ENCODE measurements at regions not wholly inside any gene's neighbourhood (a gene's known extent, or its start where the extent isn't known, plus 50 kb on each side); places are given as distances from the start of the nearest gene placed in this dataset.

GRCh38 chr13:63010072-63010658 lies 1594.5 kb upstream of the PCDH20 start:
- DNase-seq (ENCODE audit: low read depth in 2 of 2), result no peak

- no peak for DNase-seq (ENCODE audit: low read depth in 2 of 2)
Observed at GRCh38 chr13:63005625-63006024, 1590.0 kb upstream of the PCDH20 start.

GRCh38 chr13:62997696-62998095 lies 1582.0 kb upstream of the PCDH20 start:
- DNase-seq (ENCODE audit: low read depth in 2 of 2), result no peak

GRCh38 chr13:62997038-62997599 lies 1581.5 kb upstream of the PCDH20 start:
- DNase-seq (ENCODE audit: low read depth in 2 of 2), result no peak

- no peak for DNase-seq (ENCODE audit: low read depth in 2 of 2)
Observed at GRCh38 chr13:62973804-62974203, 1558.2 kb upstream of the PCDH20 start.

- no peak for DNase-seq (ENCODE audit: low read depth in 2 of 2)
Observed at GRCh38 chr13:62964522-62964921, 1548.9 kb upstream of the PCDH20 start.

- no peak for DNase-seq (ENCODE audit: low read depth in 2 of 2)
Observed at GRCh38 chr13:62960723-62961122, 1545.1 kb upstream of the PCDH20 start.

GRCh38 chr13:62933809-62934208 lies 1518.2 kb upstream of the PCDH20 start:
- no peak for DNase-seq (ENCODE audit: low read depth in 2 of 2)

GRCh38 chr13:62932256-62932883 lies 1516.7 kb upstream of the PCDH20 start:
- DNase-seq (ENCODE audit: low read depth in 2 of 2), result no peak

- no peak for DNase-seq (ENCODE audit: low read depth in 2 of 2)
Observed at GRCh38 chr13:62931853-62932252, 1516.2 kb upstream of the PCDH20 start.

- no peak for DNase-seq (ENCODE audit: low read depth in 2 of 2)
Observed at GRCh38 chr13:62924395-62924794, 1508.7 kb upstream of the PCDH20 start.

- no peak for DNase-seq (ENCODE audit: low read depth in 2 of 2)
Observed at GRCh38 chr13:62920159-62920558, 1504.5 kb upstream of the PCDH20 start.

GRCh38 chr13:62919491-62919890 lies 1503.8 kb upstream of the PCDH20 start:
- DNase-seq (ENCODE audit: low read depth in 2 of 2), result no peak

- DNase-seq (ENCODE audit: low read depth in 2 of 2), result no peak
Observed at GRCh38 chr13:62910541-62911060, 1495.0 kb upstream of the PCDH20 start.

GRCh38 chr13:62908321-62908720 lies 1492.7 kb upstream of the PCDH20 start:
- DNase-seq (ENCODE audit: low read depth in 2 of 2), result no peak

- DNase-seq (ENCODE audit: low read depth in 2 of 2), result no peak
Observed at GRCh38 chr13:62906896-62907295, 1491.2 kb upstream of the PCDH20 start.

- no peak for DNase-seq (ENCODE audit: low read depth in 2 of 2)
Observed at GRCh38 chr13:62906469-62906868, 1490.8 kb upstream of the PCDH20 start.

GRCh38 chr13:62887046-62887445 lies 1471.4 kb upstream of the PCDH20 start:
- no peak for DNase-seq (ENCODE audit: low read depth in 2 of 2)

GRCh38 chr13:62879071-62879470 lies 1463.4 kb upstream of the PCDH20 start:
- DNase-seq (ENCODE audit: low read depth in 2 of 2), result no peak

GRCh38 chr13:62875118-62875640 lies 1459.5 kb upstream of the PCDH20 start:
- DNase-seq (ENCODE audit: low read depth in 2 of 2), result no peak

- no peak for DNase-seq (ENCODE audit: low read depth in 2 of 2)
Observed at GRCh38 chr13:62850331-62850730, 1434.7 kb upstream of the PCDH20 start.

GRCh38 chr13:62847520-62847919 lies 1431.9 kb upstream of the PCDH20 start:
- no peak for DNase-seq (ENCODE audit: low read depth in 2 of 2)

- no peak for DNase-seq (ENCODE audit: low read depth in 2 of 2)
Observed at GRCh38 chr13:62846302-62846701, 1430.7 kb upstream of the PCDH20 start.
